ENCODE measurements at regions not wholly inside any gene's neighbourhood (a gene's known extent, or its start where the extent isn't known, plus 50 kb on each side); places are given as distances from the start of the nearest gene placed in this dataset.

- no peak for ATAC-seq
- no peak for DNase-seq
- intact Hi-C loops (cut with micrococcal nuclease) = no loop called here
These were observed 477.0 kb downstream of the FOXO1 start for GRCh38 chr13:40189426-40189825.

- DNase-seq = peak; percentile 36
- peak; percentile 29 for ATAC-seq
- intact Hi-C loops (cut with micrococcal nuclease) = no loop called here
These were observed 476.4 kb downstream of the FOXO1 start for GRCh38 chr13:40189898-40190630.

- ATAC-seq (peak; percentile 60), DNase-seq (no peak)
These were observed 475.8 kb downstream of the FOXO1 start for GRCh38 chr13:40190641-40191100.

DNA sequence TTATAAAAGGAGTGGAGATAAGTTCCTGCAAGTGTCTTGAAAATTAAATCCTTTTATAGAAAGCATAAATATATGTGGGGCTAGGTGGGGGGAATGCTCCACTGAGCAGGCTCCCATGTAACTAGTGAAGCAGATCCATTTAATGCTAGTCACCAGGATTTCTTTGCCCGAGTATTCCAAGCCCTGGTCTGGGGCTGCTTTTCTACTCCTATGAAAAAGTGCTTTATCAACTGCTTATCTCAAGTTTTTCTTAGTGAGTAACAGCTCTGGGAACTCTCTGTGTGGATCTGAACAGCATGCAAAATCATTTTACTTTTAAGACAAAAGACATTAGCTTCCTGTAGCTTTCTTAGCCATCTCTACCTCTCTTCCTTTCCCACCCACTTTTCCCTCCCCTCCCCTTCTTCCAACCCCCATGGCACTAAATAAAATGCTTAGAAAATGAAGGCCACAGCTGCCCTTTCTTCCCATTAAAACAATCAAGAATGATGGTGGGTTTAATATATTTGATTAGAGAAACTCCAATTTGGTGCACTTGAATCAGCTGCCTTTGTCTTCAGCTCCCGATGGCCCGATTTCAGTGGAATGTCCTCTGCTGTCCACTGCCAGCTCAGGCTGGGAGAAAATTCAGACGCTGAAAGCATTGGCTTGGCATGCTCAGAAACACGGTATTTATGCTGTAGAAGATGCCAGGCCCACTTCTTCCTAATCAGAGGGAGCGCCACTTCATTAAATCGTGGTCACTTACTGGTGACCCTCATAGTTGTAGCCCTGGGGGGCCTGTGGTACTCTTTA lies 475.1 kb downstream of the FOXO1 start:
- ATAC-seq = peak; percentile 18
- no peak for DNase-seq
- intact Hi-C loops (cut with micrococcal nuclease) = no loop called here

More at GRCh38 chr13:40190641-40191100, 475.8 kb downstream of the FOXO1 start:
- intact Hi-C loops (cut with micrococcal nuclease) = no loop called here

- intact Hi-C loops (cut with micrococcal nuclease) = no loop called here
- DNase-seq (peak; percentile 41), ATAC-seq (peak; percentile 63)
These were observed 474.0 kb downstream of the FOXO1 start for GRCh38 chr13:40192452-40192851.

GRCh38 chr13:40192858-40193257 lies 473.6 kb downstream of the FOXO1 start:
- ATAC-seq (peak; percentile 20), DNase-seq (no peak)
- intact Hi-C loops (cut with micrococcal nuclease) = no loop called here

DNA sequence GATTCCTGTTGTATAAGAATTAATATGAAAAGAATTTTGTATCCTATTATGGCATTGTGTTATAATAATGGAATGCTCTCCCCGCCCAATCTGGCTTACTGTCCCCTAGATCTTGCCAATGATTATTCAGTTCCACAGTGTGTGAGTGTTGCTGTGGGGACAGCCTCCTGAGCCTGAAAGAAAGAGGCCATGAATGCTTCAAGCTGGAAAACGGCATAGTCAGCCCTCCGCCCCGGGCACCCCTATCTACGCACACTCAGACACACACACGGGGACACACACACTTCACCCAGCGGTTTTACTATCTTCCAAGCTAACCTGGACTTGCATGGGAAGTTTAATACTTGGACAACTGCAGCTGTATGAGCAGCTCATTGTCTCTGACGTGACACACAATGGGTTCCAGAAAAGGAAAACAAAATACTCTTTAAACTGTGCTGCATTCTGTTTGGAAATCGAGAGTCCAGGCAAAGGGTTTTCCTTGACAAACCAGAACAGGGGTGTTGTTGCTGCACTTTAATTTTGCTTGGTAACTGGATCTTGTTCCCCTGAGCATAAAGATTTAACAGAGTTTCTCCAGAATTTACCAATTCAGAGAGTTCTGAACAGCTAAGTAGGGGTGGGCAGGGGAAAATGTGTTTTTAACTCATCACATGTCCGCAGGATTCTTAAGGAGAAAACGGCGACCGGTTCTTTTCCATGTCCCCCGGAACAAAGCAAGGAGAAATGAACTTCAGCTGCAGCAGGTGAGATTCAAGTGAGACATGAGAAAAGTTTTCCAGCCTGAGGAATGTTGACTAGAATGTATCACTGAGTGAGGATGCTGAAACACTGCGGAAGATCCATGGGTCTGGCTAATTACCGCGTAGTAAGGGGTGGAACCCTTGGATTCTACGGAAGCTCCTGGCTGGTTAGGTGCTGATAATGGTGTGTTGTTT lies 472.9 kb downstream of the FOXO1 start:
- intact Hi-C loops (cut with micrococcal nuclease) = no loop called here
- ATAC-seq = peak; percentile 66
- DNase-seq = peak; percentile 36

DNA sequence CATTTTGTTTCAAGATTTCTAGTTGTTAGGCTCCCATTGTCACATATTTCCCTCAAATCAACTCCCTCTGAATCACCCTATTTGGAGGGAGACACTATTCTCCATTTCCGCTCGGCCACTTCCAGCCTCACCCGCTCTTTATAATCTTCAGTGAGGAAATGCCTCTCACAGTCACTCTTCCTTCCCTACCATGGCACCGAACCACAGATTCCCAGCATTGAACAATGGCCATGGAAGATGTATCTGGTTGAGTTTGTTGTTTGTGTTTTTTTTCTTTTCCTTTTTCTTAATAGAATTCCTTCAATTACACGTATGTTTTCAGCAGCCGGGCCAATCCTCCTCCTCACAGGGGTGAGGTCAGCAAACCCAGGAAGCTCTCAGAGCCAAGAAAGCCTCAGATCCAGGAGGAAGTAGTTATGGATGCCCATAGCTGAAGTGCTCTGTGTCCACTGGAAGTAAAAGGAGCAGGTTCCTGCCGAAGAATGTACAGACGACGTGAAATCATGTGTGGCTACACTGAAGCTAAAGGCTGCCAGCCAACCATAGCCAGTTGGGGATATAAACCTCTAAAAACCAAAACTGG lies 472.1 kb downstream of the FOXO1 start:
- intact Hi-C loops (cut with micrococcal nuclease) = no loop called here
- peak; percentile 19 for ATAC-seq
- no peak for DNase-seq

DNA sequence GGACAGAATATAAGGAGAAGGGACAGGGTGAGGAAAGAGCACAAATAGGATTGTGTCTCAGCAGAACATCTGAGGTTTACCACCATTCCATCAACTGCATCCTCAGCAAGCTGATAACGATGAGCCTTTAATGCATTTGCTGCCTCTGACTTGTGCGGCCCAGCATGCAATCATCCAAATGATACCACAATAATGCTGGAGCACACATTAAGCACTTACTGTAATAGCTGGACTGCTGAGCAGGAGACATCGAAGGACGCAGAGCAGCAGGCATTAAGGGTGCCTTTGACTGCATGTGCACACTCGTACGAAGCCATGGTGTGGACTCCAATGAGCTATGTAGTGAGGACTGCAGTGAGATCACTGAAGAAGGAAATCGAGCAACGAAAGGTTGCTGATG lies 469.4 kb downstream of the FOXO1 start:
- DNase-seq (no peak), ATAC-seq (no peak)
- intact Hi-C loops (cut with micrococcal nuclease) = no loop called here

- ATAC-seq (no peak), DNase-seq (no peak)
- intact Hi-C loops (cut with micrococcal nuclease) = no loop called here
These were observed 468.4 kb downstream of the FOXO1 start for GRCh38 chr13:40197936-40198595.

DNA sequence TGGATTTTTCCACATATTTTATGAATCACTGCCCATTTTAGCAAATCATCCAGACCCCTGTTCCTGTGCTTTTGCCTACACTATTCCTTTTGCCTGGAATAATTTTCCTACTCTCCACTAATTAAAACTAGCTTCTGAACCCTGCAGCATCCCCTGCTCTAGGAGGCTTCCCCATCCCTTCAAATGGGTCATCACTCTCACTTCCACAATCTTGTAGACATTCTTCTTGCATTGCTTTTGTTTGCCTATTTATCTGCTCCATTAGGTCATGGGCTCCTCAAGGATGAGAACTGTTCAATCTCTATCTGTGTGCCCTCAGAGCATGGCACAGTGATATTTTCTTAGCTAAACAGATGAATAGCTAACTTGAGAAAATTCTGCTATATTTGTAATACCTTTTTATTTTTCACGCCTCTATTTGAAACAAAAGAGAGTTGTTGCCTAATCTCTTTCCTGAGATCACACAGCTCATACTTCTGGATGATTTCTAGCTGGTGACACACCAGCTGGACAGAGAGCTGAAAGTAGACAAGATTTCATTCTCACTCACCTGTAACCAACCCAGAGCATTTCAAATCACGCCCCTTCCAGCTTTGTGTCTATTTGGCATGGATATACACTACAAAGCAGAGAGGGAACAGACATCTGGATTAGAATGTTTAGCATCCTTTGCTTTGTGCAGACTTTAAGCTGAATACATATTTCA lies 466.0 kb downstream of the FOXO1 start:
- intact Hi-C loops (cut with micrococcal nuclease) = no loop called here
- ATAC-seq (no peak), DNase-seq (no peak)

- intact Hi-C loops (cut with micrococcal nuclease) = no loop called here
- DNase-seq (no peak), ATAC-seq (no peak)
These were observed 462.2 kb downstream of the FOXO1 start for GRCh38 chr13:40204246-40204645.

DNA sequence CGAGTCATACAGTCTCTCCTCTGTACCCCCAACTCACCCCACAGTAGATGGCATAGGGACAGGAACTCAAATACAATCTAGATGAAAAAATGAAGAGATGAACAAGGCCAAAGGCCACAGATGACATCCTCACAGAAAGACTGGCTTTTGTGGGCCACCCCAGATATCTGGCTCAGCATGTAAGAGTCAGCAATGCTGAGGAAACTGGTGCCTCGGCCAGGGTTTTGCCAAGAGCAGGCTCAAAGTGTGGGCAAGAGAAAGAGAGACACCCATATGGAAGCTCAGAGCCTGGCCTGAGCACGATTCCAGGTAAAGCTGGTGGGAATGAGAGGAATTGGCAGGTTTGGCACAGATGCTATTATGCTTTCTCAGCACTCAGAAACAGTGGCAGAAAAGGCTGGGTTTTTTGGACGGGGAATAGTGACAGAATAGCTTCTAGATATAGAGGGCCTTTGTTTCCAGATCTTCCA lies 460.6 kb downstream of the FOXO1 start:
- DNase-seq = no peak
- intact Hi-C loops (cut with micrococcal nuclease) = no loop called here
- no peak for ATAC-seq

- DNase-seq = no peak
- intact Hi-C loops (cut with micrococcal nuclease) = no loop called here
- peak; percentile 30 for ATAC-seq
These were observed 460.0 kb downstream of the FOXO1 start for GRCh38 chr13:40206241-40207000.

- intact Hi-C loops (cut with micrococcal nuclease) = no loop called here
- DNase-seq (no peak), ATAC-seq (no peak)
These were observed 459.4 kb downstream of the FOXO1 start for GRCh38 chr13:40207001-40207478.

- DNase-seq = no peak
- intact Hi-C loops (cut with micrococcal nuclease) = no loop called here
- ATAC-seq = no peak
These were observed 457.9 kb downstream of the FOXO1 start for GRCh38 chr13:40208517-40208916.
